IMR-90 (cell line): ENCODE measurements at regions not wholly inside any gene's neighbourhood (a gene's known extent, or its start where the extent isn't known, plus 50 kb on each side); places are given as distances from the start of the nearest gene placed in this dataset.

Experiments
- ATAC-seq: fragments of 200-7000 bp; cut with Tn5 transposase; 2 replicates; pipeline ENCODE4 v1.9.1; 2020; ENCODE audit warnings: low read depth, mild to moderate bottlenecking, moderate library complexity
- BruUV-seq: library from RNA; stranded (reverse); fragments of 400-500 nt; replicated peaks from 2 replicates; lab custom pipeline; 2021; lab: Mats Ljungman, UMichigan
- CTCF ChIA-PET: fragments of 300-600 bp; formaldehyde crosslinking; extraction: SDS; loops from one replicate; lab custom pipeline; 2021; ENCODE audit warnings: antibody characterized with exemption; lab: Yijun Ruan, JAX
- POLR2A ChIA-PET: fragments of 300-600 bp; sonication (Branson Sonifier 250); formaldehyde crosslinking; loops from one replicate; lab custom pipeline; 2022; ENCODE audit warnings: antibody characterized with exemption; ENCODE audit not compliant: unreplicated experiment; lab: Charles Lee
- DNase-seq: peaks from one replicate; pipeline ENCODE4 v3.0.0; 2013
- H2AFZ ChIP-seq: replicated peaks from 2 replicates; pipeline ENCODE3; 2013; ENCODE audit warnings: low read length, mild to moderate bottlenecking; ENCODE audit not compliant: poor library complexity
- H2AK5ac ChIP-seq: 2 replicates; pipeline ENCODE4 v1.6.1; 2013; ENCODE audit warnings: low read depth, low read length, inconsistent platforms
- H2AK9ac ChIP-seq: replicated peaks from 2 replicates; pipeline ENCODE3; 2013; ENCODE audit warnings: mild to moderate bottlenecking, low read depth, low read length, moderate library complexity; ENCODE audit not compliant: poor library complexity
- H2BK120ac ChIP-seq: 2 replicates; pipeline ENCODE4 v1.6.1; 2013; ENCODE audit warnings: low read depth, low read length, inconsistent platforms
- H2BK15ac ChIP-seq: 3 replicates; pipeline ENCODE4 v1.6.1; 2013; ENCODE audit warnings: low read depth, low read length, inconsistent platforms
- H2BK20ac ChIP-seq: 2 replicates; pipeline ENCODE4 v1.6.1; 2013; ENCODE audit warnings: low read depth, mild to moderate bottlenecking, inconsistent platforms, low read length, moderate library complexity
- H2BK5ac ChIP-seq: 2 replicates; pipeline ENCODE4 v1.6.1; 2013; ENCODE audit warnings: mild to moderate bottlenecking, low read depth, low read length, inconsistent platforms; ENCODE audit not compliant: poor library complexity, severe bottlenecking
- H3K14ac ChIP-seq: replicated peaks from 2 replicates; pipeline ENCODE4 v1.6.1; 2013; ENCODE audit warnings: low read depth, low read length, inconsistent platforms
- H3K18ac ChIP-seq: 2 replicates; pipeline ENCODE4 v1.6.1; 2013; ENCODE audit warnings: low read depth, low read length, control low read depth
- H3K23ac ChIP-seq: 2 replicates; pipeline ENCODE4 v1.6.1; 2013; ENCODE audit warnings: low read depth, low read length, inconsistent platforms
- H3K27ac ChIP-seq: 2 replicates; pipeline ENCODE4 v1.5.1; 2013; ENCODE audit warnings: mild to moderate bottlenecking, control low read depth, low read length; ENCODE audit not compliant: insufficient read depth
- H3K27me3 ChIP-seq: 2 replicates; pipeline ENCODE4 v1.6.1; 2013; ENCODE audit warnings: low read length; ENCODE audit not compliant: control insufficient read depth, insufficient read depth
- H3K36me3 ChIP-seq: 2 replicates; pipeline ENCODE4 v1.6.1; 2013; ENCODE audit warnings: low read length, mixed read lengths; ENCODE audit not compliant: control insufficient read depth, insufficient read depth
- H3K4ac ChIP-seq: 2 replicates; pipeline ENCODE4 v1.6.1; 2013; ENCODE audit warnings: low read depth, low read length, inconsistent platforms
- H3K4me1 ChIP-seq: 2 replicates; pipeline ENCODE4 v1.6.1; 2013; ENCODE audit warnings: low read length, mixed read lengths; ENCODE audit not compliant: control insufficient read depth, insufficient read depth
- H3K4me2 ChIP-seq: 2 replicates; pipeline ENCODE4 v1.6.1; 2013; ENCODE audit warnings: low read depth, mild to moderate bottlenecking, control low read depth, low read length, moderate library complexity
- H3K4me3 ChIP-seq: 2 replicates; pipeline ENCODE4 v1.5.1; 2013; ENCODE audit warnings: low read depth, mild to moderate bottlenecking, control low read depth, low read length, moderate library complexity; ENCODE audit not compliant: insufficient read depth
- H3K56ac ChIP-seq: 2 replicates; pipeline ENCODE4 v1.6.1; 2013; ENCODE audit warnings: low read length, inconsistent platforms; ENCODE audit not compliant: insufficient read depth; ENCODE audit errors: extremely low read depth
- H3K79me1 ChIP-seq, 2 experiments: 2 replicates each; pipeline ENCODE4 v1.6.1; 2013; ENCODE audit warnings: low read length in 2 of 2, inconsistent platforms in 1 of 2, low read depth in 1 of 2
- H3K9ac ChIP-seq: 2 replicates; pipeline ENCODE4 v1.6.1; 2013; ENCODE audit warnings: low read depth, low read length, control low read depth
- H3K9me1 ChIP-seq: 2 replicates; pipeline ENCODE4 v1.6.1; 2013; ENCODE audit warnings: low read length, inconsistent platforms; ENCODE audit not compliant: insufficient read depth
- H3K9me3 ChIP-seq: 2 replicates; pipeline ENCODE4 v1.6.1; 2013; ENCODE audit warnings: low read length; ENCODE audit not compliant: control insufficient read depth, insufficient read depth
- H4K20me1 ChIP-seq: 2 replicates; pipeline ENCODE4 v1.6.1; 2013; ENCODE audit warnings: low read length, inconsistent platforms; ENCODE audit not compliant: insufficient read depth
- H4K5ac ChIP-seq: 2 replicates; pipeline ENCODE4 v1.6.1; 2013; ENCODE audit warnings: mild to moderate bottlenecking, low read depth, low read length, control low read depth
- H4K8ac ChIP-seq, 2 experiments: 2 replicates each; pipeline ENCODE4 v1.6.1; 2013; ENCODE audit warnings: low read depth in 2 of 2, low read length in 2 of 2, control low read depth in 1 of 2, inconsistent platforms in 1 of 2
- H4K91ac ChIP-seq: 2 replicates; pipeline ENCODE4 v1.6.1; 2013; ENCODE audit warnings: low read depth, low read length, inconsistent platforms; ENCODE audit not compliant: insufficient read depth
- MAFK ChIP-seq: IDR thresholded peaks from 2 replicates; pipeline ENCODE4 v1.6.1; 2012; ENCODE audit warnings: low read depth, low read length, improper control_type of control experiment
- MAZ ChIP-seq: IDR thresholded peaks from 2 replicates; pipeline ENCODE4 v1.6.1; 2012; ENCODE audit warnings: low read depth, mild to moderate bottlenecking, low read length, improper control_type of control experiment, moderate library complexity, borderline replicate concordance
- NFE2L2 ChIP-seq: fragments of 150-350 bp; IDR thresholded peaks from 2 replicates; pipeline ENCODE4 v1.6.1; 2016; ENCODE audit warnings: low read depth, mild to moderate bottlenecking, low read length
- POLR2A ChIP-seq: IDR thresholded peaks from 2 replicates; pipeline ENCODE4 v1.6.1; 2012; ENCODE audit warnings: mild to moderate bottlenecking, low read depth, low read length
- RAD21 ChIP-seq: IDR thresholded peaks from 2 replicates; pipeline ENCODE4 v1.6.1; 2012; ENCODE audit warnings: low read length, improper control_type of control experiment
- RFX5 ChIP-seq: IDR thresholded peaks from 2 replicates; pipeline ENCODE4 v1.8.0; 2012; ENCODE audit warnings: low read depth, mild to moderate bottlenecking, low read length, moderate library complexity
- SMC3 ChIP-seq: fragments of 150-350 bp; IDR thresholded peaks from 2 replicates; pipeline ENCODE4 v1.6.1; 2016; ENCODE audit warnings: low read depth, mild to moderate bottlenecking, antibody characterized with exemption, low read length, moderate library complexity
- USF2 ChIP-seq: fragments of 150-350 bp; IDR thresholded peaks from 2 replicates; pipeline ENCODE4 v1.6.1; 2017; ENCODE audit warnings: mild to moderate bottlenecking, antibody characterized with exemption, low read length, low read depth
- WGBS, 2 experiments: methylation state at CpG; one replicate each; pipeline versions ENCODE4 v1.1.5 to v1.1.7; 2013; ENCODE audit warnings: missing lambda C conversion rate in 2 of 2; ENCODE audit not compliant: insufficient read length in 1 of 2; ENCODE audit errors: extremely low coverage in 2 of 2; 5-methylcytosine and 5-hydroxymethylcytosine counted together
- dilution Hi-C: fragments of 300-500 bp; cut with HindIII; formaldehyde crosslinking; loops from one replicate; pipeline ENCODE4 v1.14.3; 2018; ENCODE audit warnings: low sequenced_read_pairs; ENCODE audit not compliant: unreplicated experiment
- in situ Hi-C: fragments of 300-500 bp; cut with MboI; formaldehyde crosslinking; loops from 3 replicates; pipeline ENCODE4 v1.14.3; 2019; ENCODE audit warnings: low sequenced_read_pairs, inconsistent platforms, mixed read lengths
- intact Hi-C: fragments of 100-400 bp; cut with micrococcal nuclease; formaldehyde crosslinking; loops from 2 replicates; pipeline ENCODE4 v1.10.0; 2022

GRCh38 chr9:32854271-32854670 is 70.9 kb downstream of the TMEM215 start:
- intact Hi-C loops = no loop called here
- dilution Hi-C loops = no loop called here
- ATAC-seq = no peak
- CTCF ChIA-PET = interaction anchor here (0.8 kb wide), 1 partner anchor 66 kb away, joined by 3 read pairs; no protein-coding TSS in a partner anchor
- Histone ChIP-seq H3K27me3 (no peaks in the 10 kb centered on the region), H4K5ac (no peak overlapping the region), H4K20me1 (no peaks in the 10 kb centered on the region), H3K4me3 (no peak overlapping the region), H3K9me3 (no peaks in the 10 kb centered on the region), H4K91ac (no peak overlapping the region), H3K4ac (no peak overlapping the region), H3K9ac (no peak overlapping the region), H2BK120ac (no peak overlapping the region), H3K4me2 (no peak overlapping the region), H2BK15ac (no peak overlapping the region), H3K27ac (no peak overlapping the region), H2AK9ac (no peak overlapping the region), H3K56ac (no peak overlapping the region), H2BK5ac (no peak overlapping the region), H2BK20ac (no peak overlapping the region), H3K14ac (no peak overlapping the region), H3K4me1 (no peaks in the 10 kb centered on the region), H2AFZ (no peak overlapping the region), H3K9me1 (no peaks in the 10 kb centered on the region), H3K18ac (no peak overlapping the region), H2AK5ac (no peak overlapping the region), H4K8ac (no peak overlapping the region), H3K79me1 (no peaks in the 10 kb centered on the region), H3K36me3 (no peaks in the 10 kb centered on the region), H3K23ac (no peak overlapping the region)
- POLR2A ChIA-PET = no interaction called here
- no CpG with 5 or more reads among the region's 3 CpGs for WGBS, 2 experiments
- TF ChIP-seq RAD21 (no peak), RFX5 (no peak), SMC3 (no peak), MAZ (no peak), POLR2A (no peak), USF2 (no peak), MAFK (no peak), NFE2L2 (no peak)
- in situ Hi-C loops = no loop called here
- BruUV-seq = no TSS peak
- DNase-seq = no peak
